ENCODE measurements at regions not wholly inside any gene's neighbourhood (a gene's known extent, or its start where the extent isn't known, plus 50 kb on each side); places are given as distances from the start of the nearest gene placed in this dataset.

DNA sequence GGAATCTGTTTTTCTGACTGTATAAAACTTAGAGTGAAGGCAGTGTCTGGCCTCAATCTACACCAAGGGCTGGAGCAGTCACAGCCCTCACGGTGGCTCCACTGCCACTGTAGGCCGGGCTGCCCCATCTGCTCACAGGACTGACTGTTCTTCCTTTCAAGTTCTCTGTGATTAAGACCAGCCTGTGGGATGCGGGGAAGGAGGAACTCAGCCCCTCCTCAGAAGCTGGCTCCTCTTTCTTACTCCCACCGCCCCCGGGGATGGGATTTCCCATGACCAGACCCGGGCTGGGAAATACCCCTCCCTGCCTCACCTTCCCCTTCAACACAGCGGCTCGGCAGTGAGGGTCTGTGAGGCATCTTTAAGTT, 106.0 kb downstream of the COPS8 start:
- TF ChIP-seq RFX5 (IDR thresholded peaks at IDR 0.05; ENCODE audit: low read length) = no peak
- TF ChIP-seq POLR2AphosphoS5 (IDR thresholded peaks at IDR 0.05; ENCODE audit: low read depth, low read length) = no peak
- TF ChIP-seq CTCF (IDR thresholded peaks at IDR 0.05) = no peak
- TF ChIP-seq GABPA (IDR thresholded peaks at IDR 0.05; ENCODE audit: low read depth) = no peak
- no peak for TF ChIP-seq RAD21 (IDR thresholded peaks at IDR 0.05; ENCODE audit: low read length)
- no peak for TF ChIP-seq SIN3A (IDR thresholded peaks at IDR 0.05; ENCODE audit: borderline replicate concordance, low read depth, low read length)
- no peak for TF ChIP-seq REST (IDR thresholded peaks at IDR 0.05; ENCODE audit: low read depth, low read length)
- TF ChIP-seq FOXM1 (IDR thresholded peaks at IDR 0.05; ENCODE audit: low read depth) = no peak
- TF ChIP-seq TAF1 (IDR thresholded peaks at IDR 0.05; ENCODE audit: borderline replicate concordance, low read depth, low read length) = no peak
- TF ChIP-seq TEAD4 (IDR thresholded peaks at IDR 0.05; ENCODE audit: borderline replicate concordance, insufficient read depth) = no peak
- TF ChIP-seq YY1 (IDR thresholded peaks at IDR 0.05; ENCODE audit: low read depth) = no peak
